ENCODE measurements at regions not wholly inside any gene's neighbourhood (a gene's known extent, or its start where the extent isn't known, plus 50 kb on each side); places are given as distances from the start of the nearest gene placed in this dataset.
"Not testable (repeated sequence)": the region's sequence is repeated elsewhere in the genome, so short reads cannot be mapped to it uniquely, and the experiment has no call there.

DNA sequence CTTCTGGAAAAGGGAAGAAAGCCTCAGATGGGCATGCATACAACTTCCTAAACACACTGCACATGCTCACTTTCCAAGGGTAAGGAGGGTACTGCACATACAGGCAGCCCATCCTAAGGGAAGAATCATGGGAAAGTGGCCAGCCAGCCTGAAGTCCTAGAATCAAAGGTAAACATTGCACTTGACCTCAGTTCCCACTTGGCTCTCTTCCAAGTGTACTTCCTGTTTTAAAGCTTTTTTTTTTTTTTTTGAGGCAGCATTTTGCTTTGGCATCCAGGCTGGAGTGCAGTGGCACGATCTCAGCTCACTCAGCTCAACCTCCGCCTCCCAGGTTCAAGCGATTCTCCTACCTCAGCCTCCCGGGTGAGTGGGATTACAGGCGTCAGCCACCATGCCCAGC is 225.3 kb upstream of the EPHA7 start:
- H3K36me3 ChIP-seq (ENCODE audit: control insufficient read depth in 4 of 4, insufficient read depth in 3 of 4, low read depth in 1 of 4, low read length in 3 of 4): no peaks in the 10 kb centered on the region
- TF ChIP-seq SP1 (IDR thresholded peaks at IDR 0.05) (no peak), RXRA (IDR thresholded peaks at IDR 0.05) (peak in 1 of 2 donors; percentile 20)
- DNase-seq (ENCODE audit: low spot score): no peak
- no peaks in the 10 kb centered on the region for H3K4me1 ChIP-seq (ENCODE audit: control insufficient read depth in 4 of 4, insufficient read depth in 4 of 4, low read length in 3 of 4)
- no peak overlapping the region for H3K4me3 ChIP-seq (ENCODE audit: low read depth in 1 of 3, low read length in 3 of 3)
- 75% methylated on average over 5 of the region's 5 CpGs for WGBS
- peaks cover 0 to 7% (median 0%) of the 10 kb centered on the region in 4 donors for H3K9me3 ChIP-seq (ENCODE audit: control insufficient read depth in 4 of 4, low read length in 3 of 4)
- no peak overlapping the region for H3K9ac ChIP-seq (ENCODE audit: low read depth in 1 of 2, low read length in 2 of 2)
- no peak overlapping the region for H3K27ac ChIP-seq (ENCODE audit: low read depth in 1 of 2, low read length in 2 of 2)
- no peaks in the 10 kb centered on the region for H3K27me3 ChIP-seq (ENCODE audit: control insufficient read depth in 4 of 4, insufficient read depth in 4 of 4, low read length in 3 of 4)

DNA sequence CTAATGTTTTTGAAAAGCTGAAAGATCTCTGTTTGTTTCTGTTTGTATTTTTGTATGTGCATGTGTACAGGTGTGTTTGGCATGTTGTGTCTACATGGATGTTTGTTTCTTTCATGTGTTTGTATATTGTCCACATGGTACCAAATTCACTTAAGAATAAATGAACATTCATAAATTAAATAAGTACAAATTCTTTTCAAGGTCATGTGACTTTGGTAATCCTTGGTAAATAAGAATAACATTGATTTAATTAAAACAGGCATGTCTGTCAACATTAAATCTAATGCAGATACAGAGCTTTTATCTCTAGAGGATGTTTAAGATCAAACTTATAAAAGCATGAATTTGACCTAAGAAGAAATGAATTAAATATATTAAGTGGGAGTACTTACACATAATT is 219.8 kb upstream of the EPHA7 start:
- no peak for TF ChIP-seq EGR1 (IDR thresholded peaks at IDR 0.05; ENCODE audit: low read depth in 2 of 2)
- TF ChIP-seq FOXA2 (IDR thresholded peaks at IDR 0.05): no peak
- TF ChIP-seq, protein P1, sequence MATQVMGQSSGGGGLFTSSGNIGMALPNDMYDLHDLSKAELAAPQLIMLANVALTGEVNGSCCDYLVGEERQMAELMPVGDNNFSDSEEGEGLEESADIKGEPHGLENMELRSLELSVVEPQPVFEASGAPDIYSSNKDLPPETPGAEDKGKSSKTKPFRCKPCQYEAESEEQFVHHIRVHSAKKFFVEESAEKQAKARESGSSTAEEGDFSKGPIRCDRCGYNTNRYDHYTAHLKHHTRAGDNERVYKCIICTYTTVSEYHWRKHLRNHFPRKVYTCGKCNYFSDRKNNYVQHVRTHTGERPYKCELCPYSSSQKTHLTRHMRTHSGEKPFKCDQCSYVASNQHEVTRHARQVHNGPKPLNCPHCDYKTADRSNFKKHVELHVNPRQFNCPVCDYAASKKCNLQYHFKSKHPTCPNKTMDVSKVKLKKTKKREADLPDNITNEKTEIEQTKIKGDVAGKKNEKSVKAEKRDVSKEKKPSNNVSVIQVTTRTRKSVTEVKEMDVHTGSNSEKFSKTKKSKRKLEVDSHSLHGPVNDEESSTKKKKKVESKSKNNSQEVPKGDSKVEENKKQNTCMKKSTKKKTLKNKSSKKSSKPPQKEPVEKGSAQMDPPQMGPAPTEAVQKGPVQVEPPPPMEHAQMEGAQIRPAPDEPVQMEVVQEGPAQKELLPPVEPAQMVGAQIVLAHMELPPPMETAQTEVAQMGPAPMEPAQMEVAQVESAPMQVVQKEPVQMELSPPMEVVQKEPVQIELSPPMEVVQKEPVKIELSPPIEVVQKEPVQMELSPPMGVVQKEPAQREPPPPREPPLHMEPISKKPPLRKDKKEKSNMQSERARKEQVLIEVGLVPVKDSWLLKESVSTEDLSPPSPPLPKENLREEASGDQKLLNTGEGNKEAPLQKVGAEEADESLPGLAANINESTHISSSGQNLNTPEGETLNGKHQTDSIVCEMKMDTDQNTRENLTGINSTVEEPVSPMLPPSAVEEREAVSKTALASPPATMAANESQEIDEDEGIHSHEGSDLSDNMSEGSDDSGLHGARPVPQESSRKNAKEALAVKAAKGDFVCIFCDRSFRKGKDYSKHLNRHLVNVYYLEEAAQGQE (IDR thresholded peaks at IDR 0.05): no peak
- TF ChIP-seq, protein P2, sequence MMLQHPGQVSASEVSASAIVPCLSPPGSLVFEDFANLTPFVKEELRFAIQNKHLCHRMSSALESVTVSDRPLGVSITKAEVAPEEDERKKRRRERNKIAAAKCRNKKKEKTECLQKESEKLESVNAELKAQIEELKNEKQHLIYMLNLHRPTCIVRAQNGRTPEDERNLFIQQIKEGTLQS (IDR thresholded peaks at IDR 0.05): no peak
- TF ChIP-seq, protein P3, sequence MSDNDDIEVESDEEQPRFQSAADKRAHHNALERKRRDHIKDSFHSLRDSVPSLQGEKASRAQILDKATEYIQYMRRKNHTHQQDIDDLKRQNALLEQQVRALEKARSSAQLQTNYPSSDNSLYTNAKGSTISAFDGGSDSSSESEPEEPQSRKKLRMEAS (IDR thresholded peaks at IDR 0.05): no peak
- no peak for TF ChIP-seq TAF1 (conservative IDR thresholded peaks at IDR 0.05)
- TF ChIP-seq CTCF (IDR thresholded peaks at IDR 0.05; ENCODE audit: low read depth, low read length, missing input control): no peak
- no peak for TF ChIP-seq GABPA (IDR thresholded peaks at IDR 0.05 in 1 of 2, conservative IDR thresholded peaks at IDR 0.05 in 1 of 2)
- Histone ChIP-seq H3K36me3 (ENCODE audit: control insufficient read depth in 4 of 4, insufficient read depth in 3 of 4, low read depth in 1 of 4, low read length in 3 of 4) (no peaks in the 10 kb centered on the region), H3K27ac (ENCODE audit: low read depth in 1 of 2, low read length in 2 of 2) (no peak overlapping the region), H3K27me3 (ENCODE audit: control insufficient read depth in 4 of 4, insufficient read depth in 4 of 4, low read length in 3 of 4) (no peaks in the 10 kb centered on the region), H3K9ac (ENCODE audit: low read depth in 1 of 2, low read length in 2 of 2) (no peak overlapping the region), H3K4me1 (ENCODE audit: control insufficient read depth in 4 of 4, insufficient read depth in 4 of 4, low read length in 3 of 4) (no peaks in the 10 kb centered on the region), H3K4me3 (ENCODE audit: low read depth in 1 of 3, low read length in 3 of 3) (no peak overlapping the region), H3K9me3 (ENCODE audit: control insufficient read depth in 4 of 4, low read length in 3 of 4) (peaks cover 0 to 11% (median 0%) of the 10 kb centered on the region in 4 donors)
- DNase-seq (ENCODE audit: low spot score): no peak

DNA sequence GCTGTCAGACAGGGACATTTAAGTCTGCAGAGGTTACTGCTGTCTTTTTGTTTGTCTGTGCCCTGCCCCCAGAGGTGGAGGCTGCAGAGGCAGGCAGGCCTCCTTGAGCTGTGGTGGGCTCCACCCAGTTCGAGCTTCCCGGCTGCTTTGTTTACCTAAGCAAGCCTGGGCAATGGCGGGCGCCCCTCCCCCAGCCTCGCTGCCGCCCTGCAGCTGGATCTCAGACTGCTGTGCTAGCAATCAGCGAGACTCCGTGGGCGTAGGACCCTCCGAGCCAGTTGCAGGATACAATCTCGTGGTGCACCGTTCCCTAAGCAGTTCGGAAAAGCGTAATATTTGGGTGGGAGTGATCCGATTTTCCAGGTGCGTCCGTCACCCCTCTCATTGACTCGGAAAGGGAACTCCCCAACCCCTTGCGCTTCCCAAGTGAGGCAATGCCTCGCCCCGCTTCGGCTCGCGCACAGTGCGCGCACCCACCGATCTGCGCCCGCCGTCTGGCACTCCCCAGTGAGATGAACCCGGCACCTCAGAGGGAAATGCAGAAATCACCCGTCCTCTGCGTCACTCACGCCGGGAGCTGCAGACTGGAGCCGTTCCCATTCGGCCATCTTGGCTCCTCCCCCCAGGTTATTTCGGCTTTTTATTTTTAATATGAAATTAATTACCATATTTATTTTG is 217.8 kb upstream of the EPHA7 start:
- H3K9me3 ChIP-seq (ENCODE audit: control insufficient read depth in 4 of 4, low read length in 3 of 4); H3K4me1 ChIP-seq (ENCODE audit: control insufficient read depth in 4 of 4, insufficient read depth in 4 of 4, low read length in 3 of 4); DNase-seq (ENCODE audit: low spot score); H3K27me3 ChIP-seq (ENCODE audit: control insufficient read depth in 4 of 4, insufficient read depth in 4 of 4, low read length in 3 of 4); H3K27ac ChIP-seq (ENCODE audit: low read depth in 1 of 2, low read length in 2 of 2); H3K9ac ChIP-seq (ENCODE audit: low read depth in 1 of 2, low read length in 2 of 2); H3K36me3 ChIP-seq (ENCODE audit: control insufficient read depth in 4 of 4, insufficient read depth in 3 of 4, low read depth in 1 of 4, low read length in 3 of 4); H3K4me3 ChIP-seq (ENCODE audit: low read depth in 1 of 3, low read length in 3 of 3): not testable (repeated sequence)
- 82% methylated on average over 38 of the region's 38 CpGs for WGBS
